ENCODE measurements at regions not wholly inside any gene's neighbourhood (a gene's known extent, or its start where the extent isn't known, plus 50 kb on each side); places are given as distances from the start of the nearest gene placed in this dataset.

- DNase-seq (ENCODE audit: low read depth, low spot score): no peak
Measured at GRCh38 chr4:135227842-135228241, 1026.3 kb upstream of the PABPC4L start.

DNA sequence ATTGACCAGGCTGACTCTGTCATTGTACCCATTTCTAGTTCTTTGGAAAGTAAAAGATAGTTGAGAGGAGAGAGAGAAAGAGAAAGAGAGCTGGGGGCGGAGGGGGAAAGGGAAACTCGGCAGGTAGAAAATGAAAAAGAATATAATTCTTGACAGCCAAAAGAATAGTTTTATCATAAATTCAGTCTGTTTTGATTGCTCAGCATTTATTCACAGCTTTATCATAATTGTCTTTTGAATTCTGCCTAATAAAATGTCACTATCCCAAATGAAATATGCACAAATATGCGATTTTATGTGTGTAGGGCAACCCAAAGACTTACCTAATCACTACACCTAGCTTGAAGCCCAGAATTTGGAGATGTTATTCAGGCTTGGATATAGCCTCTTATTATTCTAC, 1024.0 kb upstream of the PABPC4L start:
- DNase-seq (ENCODE audit: low read depth, low spot score): no peak

DNA sequence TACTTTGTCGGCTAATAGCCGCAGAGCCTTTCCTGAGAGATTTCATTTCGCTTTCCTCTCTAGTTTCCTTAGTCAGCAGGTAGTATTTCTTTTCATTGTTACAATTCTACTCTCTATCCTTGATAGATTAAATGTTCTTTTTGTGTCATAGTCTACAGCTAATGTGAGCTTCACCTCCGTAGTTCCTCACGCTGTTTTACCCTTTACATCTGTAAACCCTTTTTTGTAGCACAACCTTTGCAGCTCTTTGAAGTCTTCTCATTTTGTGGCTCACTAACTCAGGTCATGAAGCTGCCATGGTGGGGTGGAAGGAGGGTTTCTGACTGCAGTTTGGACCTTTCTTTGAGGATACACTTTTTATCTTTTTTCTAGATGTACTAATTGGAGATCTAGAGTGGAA, 1008.8 kb upstream of the PABPC4L start:
- DNase-seq (ENCODE audit: low read depth, low spot score): no peak

GRCh38 chr4:135207531-135207930, 1005.9 kb upstream of the PABPC4L start:
- no peak for DNase-seq (ENCODE audit: low read depth, low spot score)

DNA sequence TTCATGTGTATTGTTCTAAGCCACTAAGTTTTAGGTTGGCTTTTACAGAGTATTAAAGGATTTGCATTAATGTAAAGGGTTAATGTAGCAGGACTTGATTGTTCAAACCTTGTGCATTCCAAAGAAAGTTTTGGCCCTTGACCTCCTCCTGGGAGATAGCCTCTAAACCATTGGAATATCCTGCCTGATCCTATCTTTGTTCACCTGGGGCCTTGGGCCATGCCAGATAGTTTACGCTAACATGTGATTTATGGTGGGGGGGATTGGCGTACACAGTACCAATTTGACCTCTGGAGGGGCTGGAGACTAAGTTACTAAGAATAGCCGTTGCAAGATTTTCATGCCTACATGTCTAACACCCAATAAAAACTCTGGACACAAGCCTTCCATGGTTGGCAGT, 1002.7 kb upstream of the PABPC4L start:
- no peak for DNase-seq (ENCODE audit: low read depth, low spot score)

DNA sequence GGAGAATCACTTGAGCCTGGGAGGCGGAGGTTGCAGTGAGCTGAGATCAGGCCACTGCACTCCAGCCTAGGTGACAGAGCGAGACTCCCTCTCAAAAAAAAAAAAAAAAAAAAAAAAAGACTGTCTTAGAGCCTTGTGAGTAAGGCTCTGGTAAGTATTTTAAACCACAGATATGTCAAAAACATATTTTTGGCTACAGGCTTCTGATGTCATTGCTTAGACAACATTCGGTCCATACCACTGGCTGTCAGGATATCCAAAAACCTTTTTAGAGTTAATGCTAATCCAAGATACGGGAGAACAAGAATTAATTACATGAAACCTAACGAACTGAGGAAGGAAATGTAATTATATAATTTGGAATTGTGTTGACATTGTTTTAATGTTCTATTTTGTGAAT, 999.5 kb upstream of the PABPC4L start:
- no peak for DNase-seq (ENCODE audit: low read depth, low spot score)

DNA sequence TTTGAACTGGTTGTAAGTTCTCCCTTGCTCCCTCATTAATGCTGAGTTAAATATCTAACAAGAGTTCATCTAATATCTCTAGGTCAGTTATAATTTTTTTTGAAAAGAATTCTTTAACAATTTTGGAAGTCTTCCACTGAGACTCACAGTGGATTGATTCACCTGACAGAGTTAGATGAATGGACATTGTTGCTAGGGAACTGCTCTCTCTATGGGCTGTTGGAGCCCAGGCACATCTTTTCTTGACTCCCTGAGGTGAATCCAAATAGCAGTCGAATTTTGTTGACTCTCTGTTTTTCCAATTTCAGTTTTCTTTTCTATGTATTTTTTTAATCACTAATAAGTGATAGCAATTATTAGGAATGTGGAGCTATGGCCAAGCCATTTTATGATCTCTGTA, 996.1 kb upstream of the PABPC4L start:
- no peak for DNase-seq (ENCODE audit: low read depth, low spot score)

- DNase-seq (ENCODE audit: low read depth, low spot score): no peak
Measured at GRCh38 chr4:135194477-135194876, 992.9 kb upstream of the PABPC4L start.

- no peak for DNase-seq (ENCODE audit: low read depth, low spot score)
Measured at GRCh38 chr4:135192751-135193535, 991.4 kb upstream of the PABPC4L start.

GRCh38 chr4:135191596-135191995, 990.0 kb upstream of the PABPC4L start:
- no peak for DNase-seq (ENCODE audit: low read depth, low spot score)

DNA sequence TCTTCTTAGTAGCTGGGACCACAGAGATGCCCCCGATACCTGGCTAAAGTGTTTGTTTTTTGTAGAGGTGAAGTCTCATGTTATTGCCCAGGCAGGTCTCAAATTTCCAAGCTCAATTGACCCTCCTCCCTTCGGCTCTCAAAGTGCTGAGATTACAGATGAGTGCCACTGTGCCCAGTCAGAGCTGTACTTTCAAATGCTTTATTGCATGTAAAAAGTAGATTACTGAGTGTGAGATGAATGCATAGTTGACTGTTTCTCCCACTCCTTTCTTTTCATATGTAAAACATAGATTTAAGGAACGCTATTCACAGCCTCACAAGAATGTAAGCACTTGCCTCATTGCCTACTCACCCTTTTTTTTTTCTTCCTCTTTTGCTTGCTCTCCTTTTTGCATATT, 984.4 kb upstream of the PABPC4L start:
- DNase-seq (ENCODE audit: low read depth, low spot score): no peak

DNA sequence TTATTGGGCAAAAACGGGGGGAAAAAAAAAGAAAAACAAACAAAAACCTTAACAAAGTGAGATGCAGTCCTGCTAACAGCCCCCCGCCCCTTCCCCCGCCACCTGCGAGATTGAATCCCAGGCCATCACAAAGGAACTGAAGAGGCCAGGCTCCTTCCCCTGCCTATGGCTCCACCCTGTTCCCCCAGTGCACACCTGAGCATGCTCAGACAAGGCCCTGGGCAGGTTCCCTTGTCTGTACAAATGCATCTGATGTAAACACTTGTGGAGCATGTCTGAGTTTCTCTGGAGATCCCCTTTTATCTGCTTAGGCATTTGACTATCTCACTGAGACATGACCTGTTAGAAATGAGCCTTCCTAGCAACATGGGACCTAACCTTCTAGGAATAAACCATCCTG, 983.7 kb upstream of the PABPC4L start:
- DNase-seq (ENCODE audit: low read depth, low spot score): no peak

GRCh38 chr4:135184715-135185114, 983.1 kb upstream of the PABPC4L start:
- DNase-seq (ENCODE audit: low read depth, low spot score): no peak

DNA sequence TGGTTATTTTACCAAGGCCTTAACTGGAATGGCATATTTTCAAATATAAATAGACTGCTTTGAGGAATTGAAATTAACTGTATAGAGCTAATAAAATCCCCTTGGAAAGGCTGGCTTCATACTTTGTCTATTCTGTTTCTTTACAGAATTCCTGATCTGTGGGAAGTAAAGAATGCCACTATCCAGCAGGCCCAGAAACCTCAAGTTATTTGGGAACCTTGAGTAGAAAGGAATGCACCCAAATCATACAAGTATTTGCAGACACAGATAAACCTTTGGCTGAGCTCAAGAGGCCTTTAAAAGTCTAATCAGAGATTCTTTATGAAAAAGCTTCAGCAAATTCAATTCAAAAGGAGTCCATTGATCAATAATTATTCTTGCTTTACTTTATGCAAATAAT, 975.7 kb upstream of the PABPC4L start:
- no peak for DNase-seq (ENCODE audit: low read depth, low spot score)

GRCh38 chr4:135166661-135167060, 965.1 kb upstream of the PABPC4L start:
- no peak for DNase-seq (ENCODE audit: low read depth, low spot score)

DNA sequence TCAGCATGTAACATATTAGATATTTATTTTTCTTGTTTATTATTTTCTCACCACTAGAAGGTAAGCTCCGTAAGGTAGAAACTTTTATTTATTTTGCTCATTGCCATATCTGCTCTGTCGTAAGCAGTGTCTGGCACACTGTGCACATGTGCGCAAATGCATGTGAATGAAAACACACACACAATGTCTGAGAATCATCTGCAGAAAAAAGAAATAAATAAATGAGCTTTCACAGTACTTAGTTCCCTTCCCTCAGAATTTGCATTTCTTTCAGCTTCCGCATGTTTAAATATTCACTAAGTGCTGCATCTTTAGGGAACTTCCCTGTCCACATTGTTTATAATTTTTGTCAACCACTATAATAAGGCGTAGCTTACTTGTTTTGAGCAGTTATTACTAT, 963.0 kb upstream of the PABPC4L start:
- no peak for DNase-seq (ENCODE audit: low read depth, low spot score)

- no peak for DNase-seq (ENCODE audit: low read depth, low spot score)
Measured at GRCh38 chr4:135144498-135144897, 942.9 kb upstream of the PABPC4L start.

DNA sequence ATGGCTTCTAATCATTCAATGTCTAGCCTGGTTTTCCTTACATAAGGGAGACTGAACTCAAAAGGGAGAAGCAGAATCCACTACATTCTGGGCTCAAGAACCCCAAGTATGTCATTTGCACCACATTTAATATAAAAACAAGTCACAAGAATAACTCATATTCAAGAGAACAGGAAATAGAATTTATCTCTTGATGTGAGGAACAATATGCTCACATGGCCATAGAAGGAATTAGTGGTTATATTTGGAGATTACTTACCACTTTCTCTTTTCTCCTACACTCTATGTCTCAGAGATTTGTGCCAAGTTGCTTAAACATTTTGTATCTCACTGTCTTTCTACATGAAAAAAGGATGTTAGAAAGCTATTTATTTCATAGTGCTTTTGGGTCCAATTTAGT, 922.6 kb upstream of the PABPC4L start:
- no peak for DNase-seq (ENCODE audit: low read depth, low spot score)

- no peak for DNase-seq (ENCODE audit: low read depth, low spot score)
Measured at GRCh38 chr4:135123632-135124031, 922.0 kb upstream of the PABPC4L start.

GRCh38 chr4:135122457-135122856, 920.9 kb upstream of the PABPC4L start:
- no peak for DNase-seq (ENCODE audit: low read depth, low spot score)

DNA sequence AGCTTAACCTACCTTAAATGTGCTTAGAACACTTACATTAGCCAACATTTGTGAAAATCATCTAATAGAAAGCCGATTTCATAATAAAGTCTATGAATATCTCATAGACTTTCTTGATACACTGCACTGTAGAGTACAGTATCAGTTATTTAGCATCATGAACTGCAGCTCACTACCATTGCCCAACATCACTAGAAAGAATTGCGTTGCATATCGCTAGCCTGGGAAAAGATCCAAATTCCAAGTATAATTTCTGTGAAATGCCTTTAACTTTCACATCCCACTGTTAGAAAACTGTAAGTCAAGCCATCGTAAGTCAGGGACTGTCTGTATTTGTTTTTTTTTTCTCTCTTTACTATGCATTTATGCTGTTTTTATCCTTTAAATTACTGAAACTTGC, 918.6 kb upstream of the PABPC4L start:
- DNase-seq (ENCODE audit: low read depth, low spot score): no peak

DNA sequence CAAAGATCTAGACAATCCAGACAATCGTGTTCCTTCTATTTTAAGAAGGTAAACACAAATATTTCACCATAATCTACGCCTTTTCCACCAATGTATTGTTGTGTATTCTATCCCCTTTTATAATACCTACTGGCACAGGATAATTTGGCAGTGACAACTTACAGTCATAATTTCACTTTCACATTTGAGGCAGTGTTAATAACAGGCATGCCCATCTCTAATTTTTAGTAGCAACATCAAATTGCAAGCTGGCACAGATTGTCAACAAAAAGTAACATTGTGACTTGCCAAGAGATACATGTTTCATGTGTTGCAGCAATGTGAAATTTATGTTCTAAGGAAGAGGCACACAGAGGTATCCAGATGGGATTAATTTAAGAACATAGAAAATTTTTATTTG, 912.5 kb upstream of the PABPC4L start:
- DNase-seq (ENCODE audit: low read depth, low spot score): no peak

GRCh38 chr4:135098061-135098460, 896.5 kb upstream of the PABPC4L start:
- DNase-seq (ENCODE audit: low read depth, low spot score): no peak

DNA sequence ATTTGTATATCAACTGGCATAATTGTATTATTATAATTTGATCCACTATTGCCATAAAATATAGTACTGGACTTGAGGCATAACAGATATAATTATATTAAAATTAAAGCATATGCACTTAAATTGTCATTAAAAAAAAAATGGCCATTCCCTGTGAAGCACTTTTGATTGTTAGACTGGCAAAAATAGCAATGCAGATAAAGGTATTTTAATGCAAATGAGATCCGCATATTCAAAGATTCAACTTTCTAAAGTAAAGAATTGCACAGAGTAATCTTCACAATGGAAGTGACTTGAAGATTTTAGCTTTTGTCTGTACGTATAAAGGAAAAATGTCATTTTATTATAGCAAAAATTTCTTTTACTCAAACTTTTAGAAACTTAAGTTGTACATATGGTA, 871.8 kb upstream of the PABPC4L start:
- DNase-seq (ENCODE audit: low read depth, low spot score): no peak
